HEK293 (cell line): ENCODE measurements at regions not wholly inside any gene's neighbourhood (a gene's known extent, or its start where the extent isn't known, plus 50 kb on each side); places are given as distances from the start of the nearest gene placed in this dataset.

ENCODE experiments used
- CTCF ChIA-PET: fragments of 350-600 bp; formaldehyde crosslinking; extraction: SDS; loops from one replicate; lab custom pipeline; 2021; ENCODE audit warnings: antibody characterized with exemption; lab: Yijun Ruan, JAX
- POLR2A ChIA-PET: fragments of 300-600 bp; formaldehyde crosslinking; extraction: SDS; loops from one replicate; lab custom pipeline; 2020; ENCODE audit warnings: antibody characterized with exemption, inconsistent platforms; lab: Yijun Ruan, JAX
- H3K27ac ChIP-seq: fragments of 200-500 bp; sonication (Bioruptor generic); 2 replicates; pipeline ENCODE4 v1.5.1; 2014; ENCODE audit warnings: low read depth, low read length, control low read depth, inconsistent platforms; ENCODE audit errors: extremely low read depth
- H3K36me3 ChIP-seq, 2 experiments: fragments of 200-500 bp in 1 of 2; sonication (Bioruptor generic) in 1 of 2; 1 replicate in 1 of 2; 2 replicates in 1 of 2; pipeline ENCODE4 v1.5.1; 2014 to 2017; ENCODE audit warnings: inconsistent platforms in 2 of 2, low read length in 2 of 2; ENCODE audit not compliant: control insufficient read depth in 2 of 2, insufficient read depth in 1 of 2
- H3K4me1 ChIP-seq: fragments of 200-500 bp; sonication (Bioruptor generic); 2 replicates; pipeline ENCODE4 v1.5.1; 2014; ENCODE audit warnings: mild to moderate bottlenecking, low read length, inconsistent platforms; ENCODE audit not compliant: control insufficient read depth, insufficient read depth
- H3K4me3 ChIP-seq: 2 replicates; pipeline ENCODE4 v1.5.1; 2011; ENCODE audit warnings: low read depth, mild to moderate bottlenecking, control low read depth, low read length, moderate library complexity
- H3K9me3 ChIP-seq: fragments of 200-500 bp; sonication (Bioruptor generic); 2 replicates; pipeline ENCODE4 v1.5.1; 2014; ENCODE audit warnings: low read depth, low read length, inconsistent platforms; ENCODE audit not compliant: control insufficient read depth, insufficient read depth
- EGR2 ChIP-seq: fragments of 450-650 bp; formaldehyde crosslinking; IDR thresholded peaks from 2 replicates; pipeline ENCODE4 v1.5.1; 2016; ENCODE audit warnings: low read depth, missing biosample characterization, missing genetic modification characterization
- HOXD13 ChIP-seq: sonication (generic); formaldehyde crosslinking; IDR thresholded peaks from 2 replicates; pipeline ENCODE4 v1.8.0; 2022; ENCODE audit warnings: missing genetic modification reagents, borderline replicate concordance
- RBAK ChIP-seq: fragments of 450-650 bp; formaldehyde crosslinking; IDR thresholded peaks from 2 replicates; pipeline ENCODE4 v1.5.1; 2016; ENCODE audit warnings: missing biosample characterization, missing genetic modification characterization
- SCRT2 ChIP-seq: fragments of 450-650 bp; formaldehyde crosslinking; IDR thresholded peaks from 2 replicates; pipeline ENCODE4 v1.5.1; 2016; ENCODE audit warnings: missing biosample characterization, missing genetic modification characterization
- YY2 ChIP-seq: fragments of 450-650 bp; formaldehyde crosslinking; IDR thresholded peaks from 2 replicates; pipeline ENCODE4 v1.5.1; 2016; ENCODE audit warnings: missing biosample characterization, missing genetic modification characterization
- ZBTB17 ChIP-seq: fragments of 450-650 bp; formaldehyde crosslinking; IDR thresholded peaks from 2 replicates; pipeline ENCODE4 v1.5.1; 2016; ENCODE audit warnings: missing biosample characterization, missing genetic modification characterization
- ZBTB21 ChIP-seq: fragments of 450-650 bp; formaldehyde crosslinking; IDR thresholded peaks from 2 replicates; pipeline ENCODE4 v1.5.1; 2017; ENCODE audit warnings: missing biosample characterization, missing genetic modification characterization
- ZBTB26 ChIP-seq: fragments of 450-650 bp; formaldehyde crosslinking; optimal IDR thresholded peaks from 2 replicates; pipeline ENCODE3; 2016; ENCODE audit warnings: missing biosample characterization, mild to moderate bottlenecking, missing genetic modification characterization
- ZNF157 ChIP-seq: fragments of 450-650 bp; formaldehyde crosslinking; IDR thresholded peaks from 2 replicates; pipeline ENCODE4 v1.5.1; 2016; ENCODE audit warnings: missing biosample characterization, missing genetic modification characterization
- ZNF169 ChIP-seq: fragments of 450-650 bp; formaldehyde crosslinking; IDR thresholded peaks from 2 replicates; pipeline ENCODE4 v1.5.1; 2016; ENCODE audit warnings: missing biosample characterization, missing genetic modification characterization
- ZNF211 ChIP-seq: fragments of 450-650 bp; formaldehyde crosslinking; IDR thresholded peaks from 2 replicates; pipeline ENCODE4 v1.5.1; 2016; ENCODE audit warnings: low read depth, missing biosample characterization, missing genetic modification characterization
- ZNF280C ChIP-seq: fragments of 450-650 bp; formaldehyde crosslinking; IDR thresholded peaks from 2 replicates; pipeline ENCODE4 v1.5.1; 2016; ENCODE audit warnings: missing biosample characterization, missing genetic modification characterization
- ZNF416 ChIP-seq: fragments of 450-650 bp; formaldehyde crosslinking; IDR thresholded peaks from 2 replicates; pipeline ENCODE4 v1.5.1; 2016; ENCODE audit warnings: missing biosample characterization, missing genetic modification characterization
- ZNF610 ChIP-seq: fragments of 450-650 bp; formaldehyde crosslinking; IDR thresholded peaks from 2 replicates; pipeline ENCODE4 v1.5.1; 2016; ENCODE audit warnings: missing biosample characterization, missing genetic modification characterization, borderline replicate concordance
- ZNF629 ChIP-seq: fragments of 450-650 bp; formaldehyde crosslinking; IDR thresholded peaks from 2 replicates; pipeline ENCODE4 v1.5.1; 2017; ENCODE audit warnings: missing biosample characterization, missing genetic modification characterization
- ZNF654 ChIP-seq: fragments of 450-650 bp; formaldehyde crosslinking; IDR thresholded peaks from 2 replicates; pipeline ENCODE4 v1.5.1; 2016; ENCODE audit warnings: low read depth, missing biosample characterization, missing genetic modification characterization
- ZNF670 ChIP-seq: fragments of 450-650 bp; formaldehyde crosslinking; IDR thresholded peaks from 2 replicates; pipeline ENCODE4 v1.5.1; 2016; ENCODE audit warnings: missing biosample characterization, missing genetic modification characterization, low read depth
- ZNF701 ChIP-seq: fragments of 450-650 bp; formaldehyde crosslinking; IDR thresholded peaks from 2 replicates; pipeline ENCODE4 v1.5.1; 2016; ENCODE audit warnings: missing biosample characterization, missing genetic modification characterization
- ZNF791 ChIP-seq: fragments of 450-650 bp; formaldehyde crosslinking; IDR thresholded peaks from 2 replicates; pipeline ENCODE4 v1.5.1; 2016; ENCODE audit warnings: missing biosample characterization, missing genetic modification characterization
- ZNF830 ChIP-seq: fragments of 450-650 bp; IDR thresholded peaks from 2 replicates; pipeline ENCODE4 v1.5.0; 2018; ENCODE audit warnings: missing biosample characterization, missing genetic modification characterization, low read depth, mild to moderate bottlenecking, moderate library complexity
- ZNF843 ChIP-seq: fragments of 450-650 bp; formaldehyde crosslinking; IDR thresholded peaks from 2 replicates; pipeline ENCODE4 v1.5.1; 2016; ENCODE audit warnings: missing biosample characterization, missing genetic modification characterization
- ZSCAN4 ChIP-seq: fragments of 450-650 bp; formaldehyde crosslinking; IDR thresholded peaks from 2 replicates; pipeline ENCODE4 v1.5.1; 2017; ENCODE audit warnings: missing biosample characterization, missing genetic modification characterization
- TF ChIP-seq, protein P1 (sequence below): sonication (generic); formaldehyde crosslinking; IDR thresholded peaks from 2 replicates; pipeline ENCODE4 v1.8.1; 2022; ENCODE audit warnings: mild to moderate bottlenecking, moderate library complexity, missing genetic modification reagents
- TF ChIP-seq, protein P2 (sequence below): fragments of 450-650 bp; formaldehyde crosslinking; IDR thresholded peaks from 2 replicates; pipeline ENCODE4 v1.5.1; 2016; ENCODE audit warnings: missing biosample characterization, missing genetic modification characterization
- TF ChIP-seq, protein P3 (sequence below): fragments of 450-650 bp; formaldehyde crosslinking; IDR thresholded peaks from 2 replicates; pipeline ENCODE4; 2016; ENCODE audit warnings: missing biosample characterization, missing genetic modification characterization

- TF ChIP-seq ZNF701 (tag by site-specific recombination) (no peak), ZNF830 (tag by site-specific recombination) (no peak), ZNF169 (tag by site-specific recombination) (no peak), ZNF629 (no peak)
- TF ChIP-seq, protein P1, sequence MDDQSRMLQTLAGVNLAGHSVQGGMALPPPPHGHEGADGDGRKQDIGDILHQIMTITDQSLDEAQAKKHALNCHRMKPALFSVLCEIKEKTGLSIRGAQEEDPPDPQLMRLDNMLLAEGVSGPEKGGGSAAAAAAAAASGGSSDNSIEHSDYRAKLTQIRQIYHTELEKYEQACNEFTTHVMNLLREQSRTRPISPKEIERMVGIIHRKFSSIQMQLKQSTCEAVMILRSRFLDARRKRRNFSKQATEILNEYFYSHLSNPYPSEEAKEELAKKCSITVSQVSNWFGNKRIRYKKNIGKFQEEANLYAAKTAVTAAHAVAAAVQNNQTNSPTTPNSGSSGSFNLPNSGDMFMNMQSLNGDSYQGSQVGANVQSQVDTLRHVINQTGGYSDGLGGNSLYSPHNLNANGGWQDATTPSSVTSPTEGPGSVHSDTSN (CRISPR knock-in tag): no peak
- TF ChIP-seq, protein P2, sequence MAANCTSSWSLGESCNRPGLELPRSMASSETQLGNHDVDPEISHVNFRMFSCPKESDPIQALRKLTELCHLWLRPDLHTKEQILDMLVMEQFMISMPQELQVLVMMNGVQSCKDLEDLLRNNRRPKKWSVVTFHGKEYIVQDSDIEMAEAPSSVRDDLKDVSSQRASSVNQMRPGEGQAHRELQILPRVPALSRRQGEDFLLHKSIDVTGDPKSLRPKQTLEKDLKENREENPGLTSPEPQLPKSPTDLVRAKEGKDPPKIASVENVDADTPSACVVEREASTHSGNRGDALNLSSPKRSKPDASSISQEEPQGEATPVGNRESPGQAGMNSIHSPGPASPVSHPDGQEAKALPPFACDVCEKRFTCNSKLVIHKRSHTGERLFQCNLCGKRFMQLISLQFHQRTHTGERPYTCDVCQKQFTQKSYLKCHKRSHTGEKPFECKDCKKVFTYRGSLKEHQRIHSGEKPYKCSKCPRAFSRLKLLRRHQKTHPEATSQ (tag by site-specific recombination): no peak
- TF ChIP-seq, all 188 proteins: peak for 0
- Histone ChIP-seq H3K36me3 (no peaks in the 10 kb centered on the region), H3K9me3 (no peaks in the 10 kb centered on the region), H3K4me3 (no peak overlapping the region), H3K4me1 (no peaks in the 10 kb centered on the region), H3K27ac (no peak overlapping the region)
- POLR2A ChIA-PET: no interaction called here
- CTCF ChIA-PET: no interaction called here
Observed at GRCh38 chr3:78165876-78166275, 1126.0 kb downstream of the ROBO2 start.

DNA sequence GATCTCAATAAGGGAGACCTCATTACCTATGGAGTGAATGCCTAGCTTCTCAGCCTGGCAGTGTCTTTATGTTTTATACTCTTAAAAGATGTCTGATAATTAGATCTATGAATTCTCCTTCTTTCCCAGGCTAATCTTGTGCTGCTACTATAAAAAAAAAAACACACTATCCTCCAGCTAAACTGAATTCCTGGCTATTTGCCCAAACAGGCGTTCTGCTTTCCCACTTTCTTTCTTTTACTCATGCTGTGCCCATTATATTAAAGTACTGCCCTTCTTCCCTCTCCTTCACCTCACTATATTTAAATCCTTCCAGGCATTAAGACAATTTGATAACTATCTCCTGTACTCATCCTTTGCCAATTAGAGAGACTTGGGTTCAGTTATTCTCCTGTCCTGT lies 1134.9 kb downstream of the ROBO2 start:
- POLR2A ChIA-PET: no interaction called here
- no peak overlapping the region for H3K4me3 ChIP-seq
- no peaks in the 10 kb centered on the region for H3K9me3 ChIP-seq
- H3K4me1 ChIP-seq: no peaks in the 10 kb centered on the region
- H3K36me3 ChIP-seq: no peaks in the 10 kb centered on the region
- no peak overlapping the region for H3K27ac ChIP-seq
- TF ChIP-seq ZNF843 (tag by site-specific recombination) (no peak), ZNF670 (tag by site-specific recombination) (no peak), RBAK (tag by site-specific recombination) (no peak), ZNF830 (tag by site-specific recombination) (no peak), SCRT2 (no peak), ZNF211 (tag by site-specific recombination) (no peak), HOXD13 (CRISPR knock-in tag) (no peak), ZNF157 (tag by site-specific recombination) (no peak), ZNF791 (tag by site-specific recombination) (no peak), EGR2 (tag by site-specific recombination) (no peak), ZBTB21 (tag by site-specific recombination) (no peak), YY2 (no peak), ZBTB26 (tag by site-specific recombination) (no peak), ZBTB17 (no peak), ZSCAN4 (tag by site-specific recombination) (no peak), ZNF610 (tag by site-specific recombination) (no peak), ZNF654 (tag by site-specific recombination) (no peak), ZNF416 (no peak), ZNF280C (no peak)
- TF ChIP-seq, protein P3, sequence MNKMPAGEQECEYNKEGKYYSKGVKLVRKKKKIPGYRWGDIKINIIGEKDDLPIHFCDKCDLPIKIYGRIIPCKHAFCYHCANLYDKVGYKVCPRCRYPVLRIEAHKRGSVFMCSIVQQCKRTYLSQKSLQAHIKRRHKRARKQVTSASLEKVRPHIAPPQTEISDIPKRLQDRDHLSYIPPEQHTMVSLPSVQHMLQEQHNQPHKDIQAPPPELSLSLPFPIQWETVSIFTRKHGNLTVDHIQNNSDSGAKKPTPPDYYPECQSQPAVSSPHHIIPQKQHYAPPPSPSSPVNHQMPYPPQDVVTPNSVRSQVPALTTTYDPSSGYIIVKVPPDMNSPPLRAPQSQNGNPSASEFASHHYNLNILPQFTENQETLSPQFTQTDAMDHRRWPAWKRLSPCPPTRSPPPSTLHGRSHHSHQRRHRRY (tag by site-specific recombination): no peak
- CTCF ChIA-PET: interaction anchor here (0.6 kb wide), 1 partner anchor 340 kb away, joined by 3 read pairs; no protein-coding TSS in a partner anchor
